Occipital lobe (tissue), 1 donor: ENCODE measurements at regions not wholly inside any gene's neighbourhood (a gene's known extent, or its start where the extent isn't known, plus 50 kb on each side); places are given as distances from the start of the nearest gene placed in this dataset.

ENCODE experiments used
- DNase-seq: peaks from one replicate; lab custom pipeline; 2025; lab: John Stamatoyannopoulos, UW

- no peak for DNase-seq
Observed at GRCh38 chr17:65446043-65446442, 115.4 kb downstream of the AXIN2 start.

DNA sequence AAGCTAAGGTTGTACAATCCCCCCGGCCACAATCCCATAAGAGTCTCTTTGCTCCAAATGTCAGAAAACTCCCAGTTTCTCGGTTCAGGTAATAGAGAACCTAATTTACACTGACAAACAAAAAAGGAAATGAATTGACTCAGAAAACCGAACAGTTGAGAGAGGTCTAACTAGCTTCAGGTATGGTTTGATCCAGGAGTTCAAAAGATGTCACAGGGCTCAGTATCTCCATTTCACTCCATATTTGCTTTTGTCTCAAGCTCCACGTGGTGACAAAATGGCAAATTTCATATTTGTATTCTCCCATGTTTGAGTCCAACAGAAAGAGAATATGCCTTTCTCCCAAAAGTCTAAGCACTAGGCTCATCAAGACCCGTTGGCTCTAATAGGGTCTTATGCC is 117.4 kb downstream of the AXIN2 start:
- no peak for DNase-seq

DNA sequence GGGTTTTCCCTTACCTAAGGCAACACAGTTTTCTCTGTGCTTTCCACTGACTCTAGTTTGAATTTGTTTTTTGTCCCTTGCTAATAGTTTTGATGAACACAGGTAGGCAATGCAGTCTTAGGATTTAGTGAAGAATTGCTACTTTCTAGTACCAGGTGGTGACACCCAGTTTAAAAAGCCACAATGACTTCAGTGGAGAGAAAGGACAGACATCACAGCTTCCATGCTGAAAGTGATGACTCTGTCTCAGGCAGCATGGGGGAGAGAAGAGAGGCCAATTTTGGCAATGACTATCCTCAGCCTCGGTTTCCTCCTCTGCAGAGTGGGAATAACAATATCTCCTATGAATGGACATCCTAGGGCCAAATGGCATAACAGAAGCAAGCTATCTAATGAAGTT is 118.8 kb downstream of the AXIN2 start:
- DNase-seq = no peak

DNA sequence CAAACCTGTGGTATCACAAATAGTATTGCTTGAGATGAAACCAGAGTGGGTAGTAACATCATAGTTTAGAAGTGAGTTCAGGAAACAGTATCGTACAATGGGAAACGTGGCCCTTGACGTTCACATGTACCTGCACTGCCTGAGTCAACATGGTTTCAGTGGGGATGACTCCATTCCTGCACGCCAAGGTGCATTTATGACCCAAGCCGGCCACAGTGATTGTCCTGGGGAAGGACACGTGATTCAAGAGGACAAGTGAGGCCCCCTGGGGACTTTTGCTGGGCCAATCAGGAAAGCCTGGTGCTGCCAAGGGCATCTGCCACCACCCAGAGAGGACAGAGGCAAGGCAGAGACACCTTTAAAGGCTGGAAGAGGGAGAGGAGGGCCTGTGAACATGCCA is 119.2 kb downstream of the AXIN2 start:
- no peak for DNase-seq

- no peak for DNase-seq
Observed at GRCh38 chr17:65441053-65441605, 120.3 kb downstream of the AXIN2 start.

GRCh38 chr17:65438708-65439294 is 122.6 kb downstream of the AXIN2 start:
- DNase-seq = no peak

- DNase-seq = no peak
Observed at GRCh38 chr17:65438173-65438572, 123.3 kb downstream of the AXIN2 start.

DNA sequence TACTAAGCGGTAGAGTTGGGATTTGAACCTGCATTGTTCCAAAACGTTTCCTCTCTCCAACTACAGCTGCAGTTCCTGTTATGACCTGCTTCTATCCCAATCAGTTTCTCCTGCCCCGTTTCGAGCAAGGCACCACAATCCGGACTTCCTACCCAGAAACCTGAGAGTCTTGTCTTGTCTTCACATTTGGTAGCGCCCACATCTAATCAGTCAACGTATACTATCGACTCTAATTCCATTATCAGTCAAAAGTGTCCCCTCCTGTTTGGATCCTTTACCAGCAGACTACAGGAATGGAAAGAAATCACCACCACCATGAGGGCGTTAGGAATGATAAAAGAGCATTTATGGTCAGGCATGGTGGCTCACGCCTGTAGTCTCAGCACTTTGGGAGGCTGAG is 124.6 kb downstream of the AXIN2 start:
- DNase-seq = no peak

- no peak for DNase-seq
Observed at GRCh38 chr17:65434878-65435277, 126.6 kb downstream of the AXIN2 start.

DNA sequence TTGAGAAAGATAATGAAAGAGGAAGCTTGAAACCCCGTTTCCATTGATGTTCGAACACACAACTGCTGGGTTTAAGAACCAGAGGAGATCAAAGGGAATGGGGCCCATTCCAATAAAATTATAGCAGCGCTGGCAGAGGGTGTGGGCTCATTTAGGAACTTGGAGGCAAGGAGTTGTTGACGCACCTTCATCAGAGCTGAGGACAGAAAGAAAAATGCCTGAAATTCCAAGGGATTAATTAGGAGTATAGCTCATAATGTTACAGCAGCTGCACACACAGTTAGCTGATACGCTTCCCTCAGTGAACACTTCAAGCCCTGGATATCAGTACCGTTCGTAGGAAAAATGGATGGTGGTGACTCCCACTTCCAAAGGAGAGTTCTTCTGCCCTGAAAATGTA is 127.2 kb downstream of the AXIN2 start:
- no peak for DNase-seq

- DNase-seq = no peak
Observed at GRCh38 chr17:65433592-65433991, 127.9 kb downstream of the AXIN2 start.

GRCh38 chr17:65433157-65433556 is 128.3 kb downstream of the AXIN2 start:
- DNase-seq = no peak

DNA sequence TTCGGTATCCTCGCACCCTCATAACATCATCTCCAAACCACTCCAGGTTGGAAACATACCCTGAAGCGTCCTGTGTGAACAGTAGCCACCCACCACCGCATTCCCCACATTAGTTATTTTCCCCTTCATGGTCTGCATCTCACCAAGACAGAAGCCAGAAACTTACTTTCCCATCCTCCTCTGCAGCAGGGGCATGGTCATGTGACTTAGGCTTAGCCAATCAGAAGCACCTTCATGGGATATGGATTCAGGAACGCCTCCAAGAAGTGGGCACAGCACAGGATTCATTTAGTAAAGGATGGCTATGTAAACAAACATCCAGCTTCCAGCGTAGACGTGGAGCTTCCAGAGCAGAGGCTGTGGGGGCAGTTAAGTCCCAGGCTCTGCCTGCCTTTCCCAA is 130.3 kb downstream of the AXIN2 start:
- DNase-seq = no peak

- no peak for DNase-seq
Observed at GRCh38 chr17:65430209-65430833, 131.1 kb downstream of the AXIN2 start.

- DNase-seq = no peak
Observed at GRCh38 chr17:65423346-65424140, 137.9 kb downstream of the AXIN2 start.

- DNase-seq = no peak
Observed at GRCh38 chr17:65418622-65419021, 142.8 kb downstream of the AXIN2 start.

DNA sequence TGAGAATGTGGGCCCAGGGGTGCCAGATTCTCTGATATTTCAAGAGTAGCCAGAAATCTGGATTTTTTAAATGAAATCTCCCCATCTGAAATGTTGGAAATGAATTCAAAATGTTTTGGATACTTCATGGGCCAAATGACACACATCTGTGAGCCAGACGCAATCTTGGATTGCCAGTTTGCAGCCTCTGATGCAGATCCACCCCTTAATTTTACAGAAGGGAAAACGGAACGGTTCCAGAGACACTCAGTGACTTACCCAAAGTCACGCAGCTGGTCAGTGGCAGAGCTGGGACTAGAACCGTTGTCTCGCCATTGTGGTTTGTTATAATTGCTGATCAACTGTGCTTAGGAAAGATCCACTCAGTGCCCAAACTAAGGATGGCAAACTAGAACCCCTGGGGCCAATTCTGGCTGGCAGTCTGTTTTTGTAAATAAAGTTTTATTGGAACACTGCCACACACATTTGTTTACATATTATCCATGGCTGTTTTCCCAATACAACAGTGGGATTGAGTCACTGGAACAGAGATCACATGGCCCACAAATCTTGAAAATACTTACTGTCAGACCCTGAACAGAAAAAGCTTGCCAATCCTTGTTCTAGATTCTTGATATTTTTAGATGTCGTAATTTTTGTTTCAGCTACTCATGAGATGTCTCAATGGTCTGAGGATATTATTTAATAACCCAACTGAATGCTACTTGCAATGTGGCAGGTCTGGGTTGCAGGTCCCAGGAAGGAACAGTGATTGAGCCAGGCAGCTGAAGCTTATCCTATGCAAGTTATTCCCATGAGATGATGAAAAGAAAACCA is 143.8 kb downstream of the AXIN2 start:
- DNase-seq = no peak

DNA sequence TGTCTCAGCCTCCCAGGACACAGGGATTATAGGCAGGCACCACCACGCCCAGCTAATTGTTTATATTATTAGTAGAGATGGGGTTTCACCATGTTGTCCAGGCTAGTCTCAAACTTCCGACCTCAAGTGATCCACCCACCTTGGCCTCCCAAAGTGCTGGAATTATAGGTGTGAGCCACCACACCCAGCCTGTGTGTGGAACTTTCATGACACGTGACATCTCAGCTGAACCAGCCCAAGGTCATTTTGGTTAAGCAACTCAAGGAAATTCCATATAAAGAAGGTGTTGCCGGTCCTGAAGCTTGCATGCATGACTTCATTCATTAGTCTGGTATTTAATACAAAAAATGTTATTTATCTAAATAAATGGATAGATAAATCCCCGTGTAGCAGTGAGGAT is 145.5 kb downstream of the AXIN2 start:
- no peak for DNase-seq

DNA sequence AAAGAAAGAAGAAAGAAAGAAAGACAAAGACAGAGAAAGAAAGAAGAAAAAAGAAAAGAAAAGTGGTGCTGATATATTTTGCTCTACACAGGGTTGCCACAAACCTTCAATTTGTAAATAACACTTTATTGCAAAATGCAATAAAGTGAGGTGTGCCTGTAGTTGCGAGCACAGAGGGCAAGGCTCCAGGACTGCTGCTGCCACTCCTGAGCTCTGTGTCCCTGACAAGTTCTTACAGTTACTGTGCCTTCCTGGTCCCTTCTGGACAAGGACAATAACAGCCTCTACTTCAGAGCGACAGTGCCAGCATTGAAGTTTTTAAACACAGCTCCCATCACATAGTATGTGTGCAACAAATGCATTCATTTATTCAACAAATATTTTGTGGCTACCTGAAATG is 148.1 kb downstream of the AXIN2 start:
- no peak for DNase-seq

DNA sequence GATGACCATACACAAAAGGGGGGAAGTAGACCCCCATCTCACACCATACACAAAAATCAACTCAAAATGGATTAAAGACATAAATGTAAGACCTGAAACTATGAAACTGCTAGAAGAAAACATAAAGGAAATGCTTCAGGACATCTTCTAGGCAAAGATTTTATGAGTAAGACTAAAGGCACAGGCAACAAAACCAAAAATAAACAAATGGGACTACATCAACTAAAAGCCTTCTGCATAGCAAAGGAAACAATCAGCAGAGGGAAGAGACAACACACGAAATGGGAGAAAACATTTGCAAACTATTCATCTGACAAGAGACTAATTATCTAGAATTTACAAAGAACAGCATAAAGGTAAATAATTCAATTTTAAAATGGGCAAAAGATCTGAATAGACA is 152.1 kb downstream of the AXIN2 start:
- no peak for DNase-seq

- DNase-seq = no peak
Observed at GRCh38 chr17:65408050-65408449, 153.4 kb downstream of the AXIN2 start.

DNA sequence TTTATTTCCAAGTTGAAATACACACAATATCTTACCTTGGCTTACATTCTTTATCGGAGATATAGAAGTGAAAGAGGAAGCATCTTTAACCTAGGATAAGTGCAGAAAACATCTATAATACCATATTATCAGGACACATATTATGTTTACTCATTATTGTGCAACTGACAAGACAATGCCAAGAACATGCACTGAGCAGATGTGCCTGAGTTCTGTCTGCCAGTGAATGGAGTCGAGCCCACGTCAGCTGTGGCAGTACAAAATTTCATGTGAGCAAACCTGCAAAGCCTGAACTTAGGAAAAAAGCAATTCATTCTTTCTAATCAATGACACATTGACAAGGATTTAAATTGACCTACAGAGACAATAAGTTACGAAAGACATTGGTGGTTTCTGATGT is 154.4 kb downstream of the AXIN2 start:
- DNase-seq = no peak
